HG02588 (cell line): ENCODE measurements at regions not wholly inside any gene's neighbourhood (a gene's known extent, or its start where the extent isn't known, plus 50 kb on each side); places are given as distances from the start of the nearest gene placed in this dataset.
"Not testable (repeated sequence)": the region's sequence is repeated elsewhere in the genome, so short reads cannot be mapped to it uniquely, and the experiment has no call there.

Experiments
- ATAC-seq: cut with Tn5 transposase; IDR thresholded peaks from one replicate; pipeline ENCODE4 v1.9.1; 2021; ENCODE audit warnings: mild to moderate bottlenecking, moderate library complexity; ENCODE audit not compliant: unreplicated experiment

DNA sequence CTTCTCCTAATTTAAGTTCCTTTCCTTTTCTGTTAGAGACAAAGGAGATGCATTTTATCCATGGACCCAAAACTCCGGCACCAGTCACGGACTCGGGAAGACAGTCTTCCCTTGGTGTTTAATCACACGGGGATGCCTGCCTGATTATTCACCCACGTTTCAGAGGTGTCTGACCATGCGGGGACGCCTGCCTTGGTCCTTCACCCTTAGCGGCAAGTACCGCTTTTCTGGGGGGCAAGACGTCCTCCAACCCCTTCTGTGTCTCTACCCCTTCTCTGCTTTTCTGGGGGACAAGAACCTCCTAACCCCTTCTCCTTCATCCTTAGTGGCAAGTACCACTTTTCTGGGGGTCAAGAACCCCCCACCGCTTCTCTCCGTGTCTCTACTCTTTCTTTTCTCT, 816.9 kb upstream of the VRK2 start:
- ATAC-seq: not testable (repeated sequence)

DNA sequence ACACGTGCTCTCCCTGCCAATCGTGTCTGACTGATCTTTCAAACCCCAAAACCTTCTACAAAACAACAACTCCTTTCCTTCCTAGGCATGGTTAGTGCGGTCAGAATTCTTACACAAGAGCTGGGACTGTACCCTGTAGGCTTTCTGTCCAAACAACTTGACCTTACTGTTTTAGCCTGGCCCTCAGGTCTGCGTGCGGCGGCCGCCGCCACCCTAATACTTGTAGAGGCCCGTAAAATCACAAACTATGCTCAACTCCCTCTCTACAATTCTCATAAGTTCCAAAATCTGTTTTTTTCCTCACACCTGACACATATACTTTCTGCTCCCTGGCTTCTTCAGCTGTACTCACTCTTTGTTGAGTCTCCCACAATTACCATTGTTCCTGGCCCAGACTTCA, 814.3 kb upstream of the VRK2 start:
- not testable (repeated sequence) for ATAC-seq

DNA sequence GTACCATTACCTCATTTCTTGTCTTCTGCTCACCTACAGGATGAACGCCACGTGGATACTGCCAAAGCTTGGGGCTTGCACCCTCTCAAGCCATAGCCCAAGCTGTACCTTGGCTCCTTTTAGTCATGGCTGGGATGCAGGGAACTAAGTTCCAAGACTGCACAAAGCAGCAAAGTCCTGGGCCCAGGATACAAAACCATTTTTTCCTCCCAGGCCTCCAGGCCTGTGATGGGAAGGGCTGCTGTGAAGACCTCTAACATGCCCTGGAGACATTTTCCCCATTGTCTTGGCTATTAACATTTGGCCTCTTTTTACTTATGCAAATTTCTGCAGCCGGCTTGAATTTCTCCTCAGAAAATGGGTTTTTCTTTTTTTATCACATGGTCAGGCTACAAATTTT, 795.1 kb upstream of the VRK2 start:
- ATAC-seq: not testable (repeated sequence)

GRCh38 chr2:57276408-57276807, 770.2 kb upstream of the VRK2 start:
- not testable (repeated sequence) for ATAC-seq

DNA sequence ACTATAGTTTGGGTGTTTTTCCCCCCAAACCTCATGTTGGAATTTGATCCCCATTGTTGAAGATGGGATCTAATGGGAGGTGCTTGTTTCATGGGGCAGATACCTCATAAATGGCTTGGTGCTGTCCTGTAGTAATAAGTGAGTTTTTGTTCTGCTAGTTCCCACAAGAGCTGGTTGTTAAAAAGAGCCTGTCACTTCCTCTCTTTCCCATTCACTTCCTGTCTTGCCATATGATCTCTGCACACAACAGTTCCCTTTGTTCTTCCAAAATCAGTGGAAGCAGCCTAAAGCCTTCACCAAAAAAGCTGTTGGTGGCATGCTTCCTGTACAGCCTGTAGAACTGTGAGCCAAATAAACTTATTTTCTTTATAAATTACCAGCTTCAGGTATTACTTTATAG, 768.2 kb upstream of the VRK2 start:
- no peak for ATAC-seq

DNA sequence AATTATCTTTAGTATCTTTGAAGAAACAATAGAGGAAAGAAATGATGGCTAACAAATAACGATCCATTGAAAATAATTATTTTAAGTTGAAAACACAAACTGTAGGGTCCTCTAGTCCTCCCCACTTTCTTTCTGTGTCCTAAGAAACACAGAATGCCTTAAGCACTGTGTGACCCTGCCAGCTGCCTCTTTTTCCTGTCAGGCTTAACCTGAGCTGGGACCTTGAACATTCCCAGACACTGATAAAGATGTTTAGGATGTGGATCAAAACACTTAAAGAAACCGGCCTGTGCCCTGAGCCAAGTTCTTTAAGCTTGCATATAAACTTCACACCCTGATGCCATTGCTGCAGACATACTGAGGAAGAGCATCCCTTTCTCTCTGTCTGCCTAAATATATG, 755.4 kb upstream of the VRK2 start:
- no peak for ATAC-seq

GRCh38 chr2:57296795-57297517, 749.6 kb upstream of the VRK2 start:
- no peak for ATAC-seq

DNA sequence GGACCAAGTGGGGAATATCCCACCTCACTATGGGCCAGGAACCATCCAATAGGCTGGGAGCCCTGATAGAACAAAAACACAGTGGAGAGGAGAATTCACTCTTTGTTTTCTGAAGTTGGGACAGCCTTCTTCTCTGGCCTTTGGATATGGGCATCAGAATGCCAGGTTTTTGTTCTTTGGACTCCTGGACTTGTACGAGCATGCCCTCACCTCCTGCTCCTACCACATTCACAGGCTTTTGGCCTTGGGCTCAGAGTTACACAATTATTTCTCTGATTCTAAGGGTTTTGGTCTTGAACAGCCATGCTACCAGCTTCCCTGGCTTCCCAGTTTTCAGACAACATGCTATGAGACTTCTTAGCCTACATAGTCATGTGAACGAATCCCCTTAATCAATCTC, 732.9 kb upstream of the VRK2 start:
- no peak for ATAC-seq

- no peak for ATAC-seq
Observed at GRCh38 chr2:57314682-57315081, 731.9 kb upstream of the VRK2 start.

DNA sequence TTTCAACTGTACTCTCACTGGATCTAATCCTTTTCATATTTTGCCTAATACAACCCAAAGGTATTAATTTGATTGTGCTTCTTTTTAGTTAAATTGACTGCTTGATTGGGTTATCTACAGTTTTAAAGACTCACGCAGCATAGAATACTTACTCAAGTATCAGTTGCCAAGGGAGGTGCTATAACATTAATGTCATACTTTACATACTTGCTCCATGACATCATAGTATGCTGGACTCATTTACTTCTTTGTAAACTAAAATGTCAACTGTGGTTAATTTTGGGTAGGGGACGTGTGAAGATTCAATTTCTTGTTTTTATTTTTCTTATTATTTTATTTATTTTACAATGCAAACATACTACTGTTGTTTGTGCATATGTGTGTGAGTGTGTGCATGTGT, 716.2 kb upstream of the VRK2 start:
- no peak for ATAC-seq

DNA sequence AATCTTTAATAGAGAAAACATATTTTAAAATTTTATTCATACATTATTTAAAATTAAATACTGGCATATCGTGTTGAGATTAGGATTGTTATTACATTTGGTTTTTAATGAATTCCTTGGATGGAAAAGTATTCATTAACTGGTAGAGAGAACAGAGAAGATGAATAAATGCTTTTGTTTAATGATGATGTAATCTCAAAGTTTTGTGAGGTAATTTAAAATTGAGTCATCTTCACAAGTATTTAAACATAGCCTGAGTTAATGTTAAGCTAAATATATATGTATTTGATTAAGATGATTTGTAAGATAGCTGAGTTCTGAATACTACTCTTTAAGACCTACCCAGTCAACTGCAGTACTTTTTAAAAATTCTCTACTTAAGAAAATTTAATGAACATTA, 713.4 kb upstream of the VRK2 start:
- no peak for ATAC-seq

GRCh38 chr2:57343391-57344006, 703.1 kb upstream of the VRK2 start:
- no peak for ATAC-seq

DNA sequence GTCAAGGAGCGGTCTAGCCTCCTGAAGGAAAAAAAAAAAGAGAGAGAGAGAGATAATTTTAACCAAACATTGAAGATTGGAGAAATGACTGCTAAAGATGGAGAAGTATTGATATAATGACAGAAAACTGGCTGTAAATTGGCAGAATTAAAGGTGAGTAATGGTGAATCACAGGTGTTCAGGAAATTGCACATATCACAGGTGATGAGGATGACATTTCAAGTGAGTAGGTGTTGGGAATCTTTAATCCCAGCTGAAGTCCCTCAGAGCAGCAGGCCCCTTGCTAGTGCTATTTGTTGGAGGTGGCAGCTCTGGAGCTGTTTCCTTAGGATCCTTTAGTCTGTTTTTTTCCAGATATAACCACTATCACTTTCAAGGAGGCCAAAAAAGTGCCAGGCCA, 678.4 kb upstream of the VRK2 start:
- ATAC-seq: no peak

DNA sequence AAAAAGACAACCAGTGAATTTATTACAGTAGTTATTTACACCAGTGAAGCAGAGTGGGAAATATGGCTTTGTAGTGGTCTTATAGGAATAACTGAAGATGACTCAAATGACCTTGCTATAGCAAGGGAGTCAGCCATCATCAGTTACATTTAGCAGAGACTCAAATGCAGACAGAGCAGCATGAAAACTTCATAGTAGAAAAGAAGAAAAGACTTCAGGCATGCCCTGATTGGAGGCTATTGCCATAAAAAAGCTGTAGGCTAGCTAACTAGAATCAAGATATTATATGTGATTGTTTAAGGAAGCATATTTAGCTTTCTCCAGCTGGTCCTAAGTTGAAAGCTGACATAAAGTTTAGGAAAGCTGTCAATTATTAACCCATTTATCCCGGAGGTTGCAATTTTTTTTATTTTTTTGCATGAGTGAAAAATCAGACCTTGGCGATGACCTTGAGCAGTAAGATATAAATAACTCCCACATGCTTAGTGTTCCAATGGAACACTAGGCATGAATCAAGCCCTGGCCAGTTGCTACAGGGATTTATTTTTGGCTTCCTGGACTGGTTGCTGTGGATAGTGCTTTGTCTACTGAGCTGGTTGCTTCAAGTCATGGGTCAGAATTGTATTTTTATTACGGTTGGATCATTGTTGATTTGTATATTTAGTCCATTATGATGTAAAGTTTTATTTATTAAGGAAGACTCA, 675.6 kb upstream of the VRK2 start:
- ATAC-seq: no peak

- ATAC-seq: no peak
Observed at GRCh38 chr2:57372237-57372984, 674.2 kb upstream of the VRK2 start.

GRCh38 chr2:57373530-57373929, 673.1 kb upstream of the VRK2 start:
- no peak for ATAC-seq

GRCh38 chr2:57376985-57377384, 669.6 kb upstream of the VRK2 start:
- ATAC-seq: no peak

GRCh38 chr2:57386305-57386704, 660.3 kb upstream of the VRK2 start:
- no peak for ATAC-seq

DNA sequence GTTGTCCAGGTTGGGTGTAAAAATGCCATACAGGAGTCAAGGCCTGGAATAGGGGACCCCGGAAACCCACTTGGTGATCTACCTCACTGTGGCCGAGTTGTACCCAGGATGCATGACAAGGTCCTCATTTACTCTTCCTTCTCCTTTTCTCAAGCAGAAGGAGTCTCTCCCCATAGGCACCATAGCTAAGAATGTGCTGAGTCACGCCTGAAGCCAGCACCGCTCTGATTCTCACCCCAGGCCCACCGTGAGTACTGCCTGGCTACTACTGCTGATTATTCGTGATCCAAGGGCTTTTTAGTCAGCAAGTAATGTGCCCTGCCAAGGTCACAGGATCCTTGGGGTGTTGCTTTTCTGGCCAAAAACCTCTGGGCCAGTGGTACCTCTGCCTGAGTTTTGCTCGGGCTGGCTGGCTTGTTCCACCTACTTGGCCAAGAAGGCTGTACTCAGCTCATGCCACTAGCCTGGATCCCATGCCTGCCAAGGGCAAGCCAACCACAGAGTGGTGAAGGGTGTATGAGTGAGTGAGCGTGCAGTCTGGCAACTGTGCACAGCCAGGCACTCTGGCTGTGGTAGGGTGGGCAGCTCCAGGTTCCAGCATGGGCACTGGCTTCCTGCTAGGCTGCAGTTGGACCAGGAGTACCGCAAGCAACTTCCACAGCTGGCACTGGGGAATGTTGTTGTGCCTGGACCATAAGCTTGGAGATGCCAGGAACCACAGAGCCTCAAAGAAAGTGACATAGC, 650.1 kb upstream of the VRK2 start:
- ATAC-seq: no peak

DNA sequence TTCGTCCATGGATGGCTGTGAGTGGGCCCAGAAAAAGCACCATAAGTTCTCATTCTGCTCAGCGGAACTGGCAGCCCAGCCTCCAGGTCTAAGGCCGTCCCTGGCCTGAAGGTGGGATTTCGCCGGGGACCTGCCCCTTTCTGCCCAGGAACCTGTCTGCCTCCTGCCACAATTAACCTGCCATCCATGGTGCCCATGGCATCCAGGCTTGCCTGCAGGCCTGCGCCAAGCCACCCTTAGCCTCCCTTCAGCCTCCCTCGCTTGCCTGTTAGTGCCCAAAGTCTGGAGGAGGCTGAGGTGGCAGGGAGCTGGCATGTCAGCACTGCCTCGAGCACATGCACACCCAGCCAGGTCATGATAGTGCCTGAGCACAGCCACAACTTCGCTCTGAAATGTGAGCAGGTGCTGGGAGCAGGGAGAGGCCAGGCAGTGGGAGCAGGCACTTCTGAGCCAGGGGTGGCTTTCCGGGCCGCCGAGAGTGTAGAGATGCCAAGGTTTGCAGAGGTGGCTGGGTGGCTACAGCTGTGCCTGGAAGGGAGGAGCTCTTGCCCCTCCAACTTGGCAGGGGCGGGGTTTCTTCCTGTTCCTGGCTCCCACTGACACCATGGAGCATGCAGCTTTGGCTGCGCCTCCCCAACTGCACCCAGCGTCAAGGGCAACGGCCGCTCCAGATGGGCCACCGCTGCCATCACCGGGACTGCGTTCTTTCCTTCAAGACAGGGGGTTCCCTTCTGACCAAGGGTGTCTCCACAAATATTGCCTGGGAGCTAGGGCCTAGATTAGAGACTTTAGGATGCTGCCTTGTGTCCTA, 648.9 kb upstream of the VRK2 start:
- ATAC-seq: no peak
